Activated naive CD8-positive, alpha-beta T cell treated with anti-CD3 and anti-CD28 coated beads, Interleukin-2, amount 10 ng/mL, durations not matched to agents 7 days and 5 days (primary cell): ENCODE measurements at regions not wholly inside any gene's neighbourhood (a gene's known extent, or its start where the extent isn't known, plus 50 kb on each side); places are given as distances from the start of the nearest gene placed in this dataset.

Experiments used
- ATAC-seq: fragments of 150-1000 bp; cut with Tn5 transposase; one replicate; pipeline ENCODE4 v1.10.0; 2021; ENCODE audit warnings: low read depth, moderate library complexity
- POLR2A ChIA-PET: fragments of 350-600 bp; sonication (Branson Sonifier 250); formaldehyde crosslinking; loops from one replicate; lab custom pipeline; 2021; ENCODE audit warnings: antibody characterized with exemption; lab: Charles Lee
- DNase-seq: peaks from one replicate; pipeline ENCODE4 v3.0.0; 2021
- H3K27ac Mint-ChIP-seq: one replicate; pipeline ENCODE4 v1.8.0; 2022; ENCODE audit warnings: mild to moderate bottlenecking, mixed read lengths
- H3K27me3 Mint-ChIP-seq: one replicate; pipeline ENCODE4 v1.8.0; 2022; ENCODE audit warnings: mild to moderate bottlenecking, moderate library complexity, mixed read lengths
- H3K36me3 Mint-ChIP-seq: one replicate; pipeline ENCODE4 v1.8.0; 2021; ENCODE audit warnings: mild to moderate bottlenecking, mixed read lengths
- H3K4me1 Mint-ChIP-seq: one replicate; pipeline ENCODE4 v1.8.0; 2021; ENCODE audit warnings: mixed read lengths
- H3K4me3 Mint-ChIP-seq: one replicate; pipeline ENCODE4 v1.8.0; 2022; ENCODE audit warnings: mild to moderate bottlenecking, moderate library complexity, mixed read lengths
- H3K9me3 Mint-ChIP-seq: one replicate; pipeline ENCODE4 v1.8.0; 2021; ENCODE audit warnings: mixed read lengths

GRCh38 chrX:134158821-134159512, 78.0 kb upstream of the CCDC160 start:
- POLR2A ChIA-PET = no interaction called here

GRCh38 chrX:134161162-134161561, 75.8 kb upstream of the CCDC160 start:
- Mint-ChIP-seq H3K4me1 (no peaks in the 10 kb centered on the region), H3K36me3 (peaks cover 4% of the 10 kb centered on the region), H3K27ac (peak overlapping the region; percentile 44), H3K9me3 (no peaks in the 10 kb centered on the region), H3K27me3 (peaks cover 4% of the 10 kb centered on the region), H3K4me3 (peak overlapping the region; percentile 52)
- POLR2A ChIA-PET = no interaction called here
- no peak for ATAC-seq
- DNase-seq = no peak

More at GRCh38 chrX:134158821-134159512, 78.0 kb upstream of the CCDC160 start:
- ATAC-seq (no peak), DNase-seq (no peak)
- no peak overlapping the region for H3K27ac Mint-ChIP-seq
- no peak overlapping the region for H3K4me3 Mint-ChIP-seq
- peaks cover 1% of the 10 kb centered on the region for H3K4me1 Mint-ChIP-seq
- no peaks in the 10 kb centered on the region for H3K9me3 Mint-ChIP-seq
- peaks cover 4% of the 10 kb centered on the region for H3K36me3 Mint-ChIP-seq
- H3K27me3 Mint-ChIP-seq = peaks cover 4% of the 10 kb centered on the region

- no peaks in the 10 kb centered on the region for H3K4me1 Mint-ChIP-seq
- no peak overlapping the region for H3K27ac Mint-ChIP-seq
- POLR2A ChIA-PET = interaction anchor here (1.0 kb wide), 1 partner anchor 12 kb away, joined by 3 read pairs; no protein-coding TSS in a partner anchor
- ATAC-seq (no peak), DNase-seq (no peak)
- H3K9me3 Mint-ChIP-seq = no peaks in the 10 kb centered on the region
- H3K4me3 Mint-ChIP-seq = no peak overlapping the region
- peaks cover 4% of the 10 kb centered on the region for H3K27me3 Mint-ChIP-seq
- peaks cover 8% of the 10 kb centered on the region for H3K36me3 Mint-ChIP-seq
Measured at GRCh38 chrX:134162032-134162431, 75.0 kb upstream of the CCDC160 start.

GRCh38 chrX:134163836-134164235, 73.1 kb upstream of the CCDC160 start:
- no peaks in the 10 kb centered on the region for H3K9me3 Mint-ChIP-seq
- H3K27ac Mint-ChIP-seq = no peak overlapping the region
- ATAC-seq = no peak
- H3K4me1 Mint-ChIP-seq = peaks cover 3% of the 10 kb centered on the region
- DNase-seq = no peak
- peaks cover 3% of the 10 kb centered on the region for H3K27me3 Mint-ChIP-seq
- peaks cover 10% of the 10 kb centered on the region for H3K36me3 Mint-ChIP-seq
- POLR2A ChIA-PET = no interaction called here
- H3K4me3 Mint-ChIP-seq = no peak overlapping the region

GRCh38 chrX:134167591-134168203, 69.3 kb upstream of the CCDC160 start:
- no peak for DNase-seq
- Mint-ChIP-seq H3K36me3 (peaks cover 17% of the 10 kb centered on the region), H3K4me1 (peaks cover 14% of the 10 kb centered on the region), H3K4me3 (no peak overlapping the region), H3K9me3 (no peaks in the 10 kb centered on the region), H3K27me3 (no peaks in the 10 kb centered on the region), H3K27ac (no peak overlapping the region)
- POLR2A ChIA-PET = interaction anchor here (1.2 kb wide), 1 partner anchor 19 kb away, joined by 3 read pairs; no protein-coding TSS in a partner anchor
- no peak for ATAC-seq

- POLR2A ChIA-PET = interaction anchor here (0.5 to 5.7 kb wide), 3 partner anchors 14 to 214 kb away, joined by 3 to 87 read pairs (median 7); no protein-coding TSS in a partner anchor
- Mint-ChIP-seq H3K4me3 (peak overlapping the region; percentile 97), H3K9me3 (no peaks in the 10 kb centered on the region), H3K27me3 (peaks cover 7% of the 10 kb centered on the region), H3K27ac (peak overlapping the region; percentile 92), H3K4me1 (peaks cover 18% of the 10 kb centered on the region), H3K36me3 (peaks cover 14% of the 10 kb centered on the region)
- DNase-seq (peak; percentile 61), ATAC-seq (peak; percentile 59)
Measured at GRCh38 chrX:134171661-134172587, 65.1 kb upstream of the CCDC160 start.

GRCh38 chrX:134172588-134173259, 64.3 kb upstream of the CCDC160 start:
- H3K27me3 Mint-ChIP-seq = peaks cover 7% of the 10 kb centered on the region
- peak; percentile 52 for DNase-seq
- peak; percentile 62 for ATAC-seq
- POLR2A ChIA-PET = interaction anchor here (5.7 kb wide), 1 partner anchor 13 kb away, joined by 87 read pairs; no protein-coding TSS in a partner anchor
- H3K9me3 Mint-ChIP-seq = no peaks in the 10 kb centered on the region
- H3K36me3 Mint-ChIP-seq = peaks cover 14% of the 10 kb centered on the region
- peaks cover 17% of the 10 kb centered on the region for H3K4me1 Mint-ChIP-seq
- peak overlapping the region; percentile 97 for H3K4me3 Mint-ChIP-seq
- peak overlapping the region; percentile 92 for H3K27ac Mint-ChIP-seq

GRCh38 chrX:134173541-134174272, 63.3 kb upstream of the CCDC160 start:
- Mint-ChIP-seq H3K4me3 (peak overlapping the region; percentile 97), H3K27ac (peak overlapping the region; percentile 92), H3K4me1 (peaks cover 17% of the 10 kb centered on the region), H3K9me3 (no peaks in the 10 kb centered on the region), H3K27me3 (peaks cover 7% of the 10 kb centered on the region), H3K36me3 (peaks cover 12% of the 10 kb centered on the region)
- ATAC-seq (peak; percentile 34), DNase-seq (peak; percentile 40)
- POLR2A ChIA-PET = interaction anchor here (1.1 to 5.7 kb wide), 3 partner anchors 12 to 27 kb away, joined by 3 to 87 read pairs (median 4); no protein-coding TSS in a partner anchor

- H3K36me3 Mint-ChIP-seq = peaks cover 11% of the 10 kb centered on the region
- peak overlapping the region; percentile 97 for H3K4me3 Mint-ChIP-seq
- ATAC-seq (no peak), DNase-seq (no peak)
- H3K27ac Mint-ChIP-seq = peak overlapping the region; percentile 92
- POLR2A ChIA-PET = interaction anchor here (1.1 to 5.7 kb wide), 3 partner anchors 12 to 28 kb away, joined by 3 to 87 read pairs (median 4); no protein-coding TSS in a partner anchor
- peaks cover 7% of the 10 kb centered on the region for H3K27me3 Mint-ChIP-seq
- no peaks in the 10 kb centered on the region for H3K9me3 Mint-ChIP-seq
- H3K4me1 Mint-ChIP-seq = peaks cover 17% of the 10 kb centered on the region
Measured at GRCh38 chrX:134174273-134174660, 62.7 kb upstream of the CCDC160 start.

GRCh38 chrX:134174859-134175258, 62.1 kb upstream of the CCDC160 start:
- Mint-ChIP-seq H3K27ac (no peak overlapping the region), H3K9me3 (no peaks in the 10 kb centered on the region), H3K4me1 (peaks cover 13% of the 10 kb centered on the region), H3K27me3 (peaks cover 7% of the 10 kb centered on the region), H3K4me3 (peak overlapping the region; percentile 10), H3K36me3 (peaks cover 9% of the 10 kb centered on the region)
- DNase-seq (no peak), ATAC-seq (no peak)
- POLR2A ChIA-PET = interaction anchor here (1.1 to 5.7 kb wide), 3 partner anchors 11 to 28 kb away, joined by 3 to 87 read pairs (median 4); no protein-coding TSS in a partner anchor

GRCh38 chrX:134177527-134177926, 59.5 kb upstream of the CCDC160 start:
- ATAC-seq (no peak), DNase-seq (no peak)
- no peak overlapping the region for H3K4me3 Mint-ChIP-seq
- no peaks in the 10 kb centered on the region for H3K9me3 Mint-ChIP-seq
- no peak overlapping the region for H3K27ac Mint-ChIP-seq
- H3K4me1 Mint-ChIP-seq = peaks cover 6% of the 10 kb centered on the region
- peaks cover 7% of the 10 kb centered on the region for H3K27me3 Mint-ChIP-seq
- POLR2A ChIA-PET = no interaction called here
- peaks cover 2% of the 10 kb centered on the region for H3K36me3 Mint-ChIP-seq
